HG02610 (cell line): ENCODE measurements at regions not wholly inside any gene's neighbourhood (a gene's known extent, or its start where the extent isn't known, plus 50 kb on each side); places are given as distances from the start of the nearest gene placed in this dataset.
"Not testable (repeated sequence)": the region's sequence is repeated elsewhere in the genome, so short reads cannot be mapped to it uniquely, and the experiment has no call there.

Experiments
- ATAC-seq: cut with Tn5 transposase; IDR thresholded peaks from one replicate; pipeline ENCODE4 v1.9.1; 2021; ENCODE audit warnings: mild to moderate bottlenecking, moderate library complexity; ENCODE audit not compliant: unreplicated experiment

GRCh38 chr1:10910681-10911489 is 101.6 kb upstream of the TARDBP start:
- no peak for ATAC-seq

- ATAC-seq, result no peak
These were observed 100.8 kb upstream of the TARDBP start for GRCh38 chr1:10911490-10912166.

GRCh38 chr1:10912441-10912840 is 100.0 kb upstream of the TARDBP start:
- no peak for ATAC-seq

- ATAC-seq, result no peak
These were observed 98.4 kb upstream of the TARDBP start for GRCh38 chr1:10914056-10914455.

- ATAC-seq, result no peak
These were observed 96.9 kb upstream of the TARDBP start for GRCh38 chr1:10915594-10915993.

GRCh38 chr1:10916311-10916710 is 96.1 kb upstream of the TARDBP start:
- no peak for ATAC-seq

GRCh38 chr1:10916991-10917390 is 95.5 kb upstream of the TARDBP start:
- ATAC-seq, result no peak

GRCh38 chr1:10917513-10918454 is 94.7 kb upstream of the TARDBP start:
- no peak for ATAC-seq

GRCh38 chr1:10918531-10918930 is 93.9 kb upstream of the TARDBP start:
- ATAC-seq, result no peak

- ATAC-seq, result no peak
These were observed 92.3 kb upstream of the TARDBP start for GRCh38 chr1:10920063-10920626.

- not testable (repeated sequence) for ATAC-seq
These were observed 90.0 kb upstream of the TARDBP start for GRCh38 chr1:10922315-10923060.

GRCh38 chr1:10924030-10924429 is 88.4 kb upstream of the TARDBP start:
- ATAC-seq, result no peak

- ATAC-seq, result no peak
These were observed 83.8 kb upstream of the TARDBP start for GRCh38 chr1:10928654-10929053.

- no peak for ATAC-seq
These were observed 80.4 kb upstream of the TARDBP start for GRCh38 chr1:10932088-10932487.

- ATAC-seq, result no peak
These were observed 78.2 kb upstream of the TARDBP start for GRCh38 chr1:10934150-10934818.

- ATAC-seq, result no peak
These were observed 77.2 kb upstream of the TARDBP start for GRCh38 chr1:10935246-10935645.

- ATAC-seq, result no peak
These were observed 76.7 kb upstream of the TARDBP start for GRCh38 chr1:10935724-10936123.

- ATAC-seq, result no peak
These were observed 75.2 kb upstream of the TARDBP start for GRCh38 chr1:10936998-10937901.
